CD4-positive, CD25-positive, alpha-beta regulatory T cell (primary cell): ENCODE measurements at regions not wholly inside any gene's neighbourhood (a gene's known extent, or its start where the extent isn't known, plus 50 kb on each side); places are given as distances from the start of the nearest gene placed in this dataset.

Source experiments
- ATAC-seq, 2 donors: fragments of 150-1000 bp; cut with Tn5 transposase; one replicate each; pipeline ENCODE4 v1.10.0; 2021; ENCODE audit warnings: low read depth in 2 of 2, moderate number of reproducible peaks in 2 of 2, moderate library complexity in 1 of 2
- DNase-seq, 3 donors: peaks; one replicate each; pipeline versions ENCODE4 v3.0.0 to v3.0.0-alpha.2; 2012 to 2022; ENCODE audit warnings: mixed read lengths in 1 of 3
- H3K27ac ChIP-seq: one replicate; pipeline ENCODE4 v1.7.0; 2013; ENCODE audit warnings: mild to moderate bottlenecking, low read length; ENCODE audit not compliant: insufficient read depth, poor library complexity, severe bottlenecking
- H3K27me3 ChIP-seq: one replicate; pipeline ENCODE4 v1.7.0; 2013; ENCODE audit warnings: low read length; ENCODE audit not compliant: control insufficient read depth, insufficient read depth
- H3K36me3 ChIP-seq: one replicate; pipeline ENCODE4 v1.7.0; 2013; ENCODE audit warnings: mild to moderate bottlenecking, low read length, moderate library complexity; ENCODE audit not compliant: control insufficient read depth, insufficient read depth
- H3K4me1 ChIP-seq: 2 replicates; pipeline ENCODE4 v1.7.0; 2013; ENCODE audit warnings: mild to moderate bottlenecking, low read length; ENCODE audit not compliant: insufficient read depth, control insufficient read depth, poor library complexity, severe bottlenecking
- H3K4me3 ChIP-seq: one replicate; pipeline ENCODE4 v1.7.0; 2013; ENCODE audit warnings: low read depth, mild to moderate bottlenecking, low read length, moderate library complexity
- H3K9me3 ChIP-seq, 2 experiments: 1 replicate in 1 of 2; 2 replicates in 1 of 2; pipeline ENCODE4 v1.7.0; 2013; ENCODE audit warnings: low read length in 2 of 2, mild to moderate bottlenecking in 1 of 2, moderate library complexity in 1 of 2; ENCODE audit not compliant: control insufficient read depth in 2 of 2
- H3K27ac Mint-ChIP-seq, 3 donors: one replicate each; pipeline ENCODE4 v1.8.0; 2020 to 2022; ENCODE audit warnings: mild to moderate bottlenecking in 3 of 3, mixed read lengths in 3 of 3, moderate library complexity in 2 of 3
- H3K27me3 Mint-ChIP-seq: one replicate; pipeline ENCODE4 v1.8.0; 2022; ENCODE audit warnings: mild to moderate bottlenecking, mixed read lengths
- H3K36me3 Mint-ChIP-seq: one replicate; pipeline ENCODE4 v1.8.0; 2020; ENCODE audit warnings: mixed read lengths
- H3K4me1 Mint-ChIP-seq, 4 donors: one replicate each; pipeline ENCODE4 v1.8.0; 2020 to 2022; ENCODE audit warnings: mixed read lengths in 4 of 4, mild to moderate bottlenecking in 1 of 4
- H3K4me3 Mint-ChIP-seq, 4 donors: one replicate each; pipeline ENCODE4 v1.8.0; 2020 to 2022; ENCODE audit warnings: mild to moderate bottlenecking in 4 of 4, mixed read lengths in 4 of 4, moderate library complexity in 3 of 4
- H3K9me3 Mint-ChIP-seq, 7 donors: one replicate each; pipeline ENCODE4 v1.8.0; 2020 to 2022; ENCODE audit warnings: mixed read lengths in 7 of 7, mild to moderate bottlenecking in 3 of 7, moderate library complexity in 2 of 7

DNA sequence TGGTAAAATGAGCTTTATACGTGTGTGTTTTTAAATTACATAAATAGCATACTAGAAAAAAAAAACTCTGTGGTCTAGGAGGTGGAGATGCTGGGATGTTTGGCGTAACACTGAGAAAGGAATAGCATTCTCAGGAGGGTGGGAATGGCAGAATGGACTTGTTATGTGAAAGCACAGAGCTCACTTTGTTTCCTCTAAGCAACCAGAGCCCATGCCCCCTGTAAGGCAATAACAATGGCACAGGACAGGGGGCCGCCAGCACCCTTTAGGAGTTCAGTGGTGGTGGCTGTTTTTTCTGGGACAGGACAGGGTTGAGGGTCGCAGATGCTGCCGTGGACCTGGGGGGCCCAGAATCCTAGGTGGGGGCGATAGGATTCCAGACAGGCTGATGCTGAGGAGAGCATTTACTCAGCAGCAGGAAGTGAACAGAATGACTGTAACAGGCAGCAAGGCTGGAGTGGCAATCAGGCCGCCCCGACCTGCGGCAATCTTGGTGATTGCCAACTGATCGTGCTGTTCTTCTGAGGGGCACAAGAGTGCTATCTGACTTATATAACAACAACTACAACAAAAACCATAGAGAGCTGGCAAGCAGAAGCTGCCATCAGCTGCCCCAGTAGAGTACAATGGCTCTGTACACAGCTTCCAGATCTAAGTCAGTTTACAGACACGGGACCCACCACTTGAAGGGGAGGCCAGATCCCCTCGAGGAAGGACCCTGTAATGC is 160.4 kb downstream of the UACA start:
- no peak overlapping the region for H3K4me3 Mint-ChIP-seq
- H3K36me3 Mint-ChIP-seq = no peaks in the 10 kb centered on the region
- Histone ChIP-seq H3K27me3 (no peaks in the 10 kb centered on the region), H3K36me3 (no peaks in the 10 kb centered on the region), H3K4me1 (no peaks in the 10 kb centered on the region), H3K9me3 (no peaks in the 10 kb centered on the region), H3K4me3 (no peak overlapping the region), H3K27ac (no peak overlapping the region)
- H3K4me1 Mint-ChIP-seq = no peaks in the 10 kb centered on the region
- H3K9me3 Mint-ChIP-seq = peaks cover 0 to 7% (median 2%) of the 10 kb centered on the region in 7 donors
- no peak for ATAC-seq
- peaks cover 4% of the 10 kb centered on the region for H3K27me3 Mint-ChIP-seq
- H3K27ac Mint-ChIP-seq = no peak overlapping the region
- no peak for DNase-seq

DNA sequence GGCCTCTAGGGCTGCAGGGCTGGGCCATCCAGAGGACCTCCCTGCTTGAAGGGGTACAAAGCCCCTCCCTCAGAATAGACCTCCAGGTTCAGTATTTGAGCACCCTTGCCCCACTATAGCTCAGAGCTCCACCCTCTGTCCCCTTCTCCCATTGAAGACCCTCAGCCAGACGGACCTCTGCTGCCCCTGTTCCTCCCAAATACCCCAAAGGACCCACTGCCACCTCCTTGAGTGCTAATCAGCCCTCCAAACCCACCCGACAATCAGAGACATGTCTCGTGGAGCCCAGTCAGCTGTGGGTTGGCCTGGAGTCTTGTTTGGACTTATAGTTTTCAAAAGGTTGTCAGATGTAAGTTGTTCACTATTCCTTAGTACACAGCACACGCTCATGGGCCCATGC is 161.1 kb downstream of the UACA start:
- Histone ChIP-seq H3K36me3 (no peaks in the 10 kb centered on the region), H3K4me1 (no peaks in the 10 kb centered on the region), H3K27me3 (no peaks in the 10 kb centered on the region), H3K4me3 (no peak overlapping the region), H3K27ac (no peak overlapping the region), H3K9me3 (no peaks in the 10 kb centered on the region)
- Mint-ChIP-seq H3K4me3 (no peak overlapping the region), H3K9me3 (peaks cover 0 to 7% (median 2%) of the 10 kb centered on the region in 7 donors), H3K4me1 (no peaks in the 10 kb centered on the region), H3K27me3 (no peaks in the 10 kb centered on the region), H3K36me3 (no peaks in the 10 kb centered on the region), H3K27ac (no peak overlapping the region)
- ATAC-seq (no peak), DNase-seq (no peak)

DNA sequence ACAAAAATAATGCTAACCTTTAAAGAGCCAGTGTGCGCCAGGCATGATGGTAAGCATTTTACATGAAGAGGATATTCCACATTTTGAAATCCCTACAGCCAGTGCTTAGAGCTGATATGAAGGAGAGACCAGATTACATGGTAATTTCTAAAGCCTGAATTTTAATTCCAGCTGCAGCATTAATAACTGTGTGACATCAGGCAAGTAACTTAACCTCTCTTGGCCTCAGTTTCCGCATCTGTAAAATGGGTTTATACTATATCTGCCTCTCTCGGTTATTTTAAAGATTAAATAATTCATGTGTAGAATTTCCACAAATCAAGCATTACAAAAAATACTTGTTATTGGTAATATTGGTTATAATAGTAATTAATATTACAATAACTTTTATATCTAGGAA is 165.4 kb downstream of the UACA start:
- Mint-ChIP-seq H3K4me3 (no peak overlapping the region), H3K36me3 (no peaks in the 10 kb centered on the region), H3K27me3 (peaks cover 11% of the 10 kb centered on the region), H3K9me3 (peaks cover 0 to 23% (median 10%) of the 10 kb centered on the region in 7 donors), H3K4me1 (no peaks in the 10 kb centered on the region), H3K27ac (no peak overlapping the region)
- Histone ChIP-seq H3K27me3 (peaks cover 5% of the 10 kb centered on the region), H3K36me3 (no peaks in the 10 kb centered on the region), H3K4me3 (no peak overlapping the region), H3K27ac (no peak overlapping the region), H3K4me1 (no peaks in the 10 kb centered on the region), H3K9me3 (peaks cover 0 to 10% of the 10 kb centered on the region in 2 experiments)
- no peak for DNase-seq
- no peak for ATAC-seq

DNA sequence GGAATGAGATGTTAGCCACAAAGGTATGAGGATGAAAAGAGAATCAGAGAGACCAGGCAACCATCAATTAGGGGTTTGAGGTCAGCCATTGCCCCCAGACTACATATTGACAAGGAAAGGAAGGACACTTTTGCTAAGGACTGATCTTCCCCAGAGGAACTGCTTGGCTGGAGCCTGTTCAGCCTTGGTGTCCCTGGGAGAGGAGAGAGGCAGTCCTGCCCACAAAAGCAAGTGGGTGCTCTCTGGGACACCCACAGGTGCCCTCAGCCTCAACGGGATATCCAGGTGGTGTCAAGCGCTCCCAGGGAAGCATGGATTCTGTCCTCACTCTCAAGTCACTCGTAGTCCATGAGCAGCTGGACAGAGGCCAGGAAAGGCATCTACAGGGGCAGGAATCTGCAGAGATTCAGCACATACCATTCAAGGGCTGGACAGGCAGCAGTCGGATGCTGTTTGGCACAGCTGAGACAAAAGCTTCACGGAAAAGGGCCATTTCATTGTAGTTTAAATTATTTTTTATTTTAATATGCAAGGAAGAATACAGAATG is 166.2 kb downstream of the UACA start:
- no peak overlapping the region for H3K4me3 ChIP-seq
- no peaks in the 10 kb centered on the region for H3K4me1 ChIP-seq
- Mint-ChIP-seq H3K4me3 (no peak overlapping the region), H3K27me3 (peaks cover 11% of the 10 kb centered on the region), H3K27ac (peak overlapping the region in 1 of 3 donors; percentile 18), H3K36me3 (no peaks in the 10 kb centered on the region), H3K9me3 (peaks cover 0 to 26% (median 10%) of the 10 kb centered on the region in 7 donors), H3K4me1 (no peaks in the 10 kb centered on the region)
- peaks cover 5% of the 10 kb centered on the region for H3K27me3 ChIP-seq
- ATAC-seq = no peak
- no peak for DNase-seq
- peaks cover 0 to 10% of the 10 kb centered on the region in 2 experiments for H3K9me3 ChIP-seq
- no peak overlapping the region for H3K27ac ChIP-seq
- no peaks in the 10 kb centered on the region for H3K36me3 ChIP-seq

DNA sequence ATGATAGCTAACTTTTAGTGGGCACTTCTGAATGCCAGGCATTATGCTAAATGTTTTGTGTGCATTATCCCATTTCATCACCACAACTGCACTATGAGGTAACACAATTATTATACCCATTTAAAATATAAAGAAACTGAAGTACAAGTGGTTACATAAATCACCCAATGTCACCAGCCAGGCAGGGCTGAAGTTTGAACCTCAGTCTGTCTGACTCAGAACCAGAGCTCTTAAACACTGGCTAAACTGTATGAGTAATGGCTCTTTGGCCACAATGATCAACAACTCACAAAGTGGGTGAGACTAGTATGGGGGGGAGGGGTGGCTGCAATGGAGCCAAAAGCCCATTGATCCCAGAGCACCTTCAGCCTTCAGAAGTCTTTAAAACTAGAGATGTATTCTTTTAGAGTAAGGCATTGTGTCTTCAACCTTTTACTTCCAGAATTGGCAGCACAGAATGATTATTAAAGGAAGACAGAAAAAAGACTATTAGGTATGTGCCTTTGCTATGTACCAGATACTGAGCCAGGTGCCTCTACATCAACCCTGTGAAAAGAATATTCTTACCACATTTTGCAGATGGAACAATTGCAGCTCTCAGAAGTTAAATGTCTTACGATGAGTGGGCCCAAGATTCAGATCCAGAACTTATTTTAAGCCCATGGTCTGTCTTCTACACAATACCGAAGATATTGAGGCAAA is 166.9 kb downstream of the UACA start:
- no peak overlapping the region for H3K4me3 ChIP-seq
- no peak for DNase-seq
- H3K4me1 ChIP-seq = no peaks in the 10 kb centered on the region
- H3K36me3 ChIP-seq = no peaks in the 10 kb centered on the region
- Mint-ChIP-seq H3K9me3 (peaks cover 0 to 26% (median 10%) of the 10 kb centered on the region in 7 donors), H3K36me3 (no peaks in the 10 kb centered on the region), H3K27me3 (peaks cover 11% of the 10 kb centered on the region), H3K27ac (peak overlapping the region in 1 of 3 donors; percentile 18), H3K4me1 (no peaks in the 10 kb centered on the region), H3K4me3 (no peak overlapping the region)
- peaks cover 5% of the 10 kb centered on the region for H3K27me3 ChIP-seq
- peaks cover 0 to 10% of the 10 kb centered on the region in 2 experiments for H3K9me3 ChIP-seq
- H3K27ac ChIP-seq = no peak overlapping the region
- ATAC-seq = no peak

DNA sequence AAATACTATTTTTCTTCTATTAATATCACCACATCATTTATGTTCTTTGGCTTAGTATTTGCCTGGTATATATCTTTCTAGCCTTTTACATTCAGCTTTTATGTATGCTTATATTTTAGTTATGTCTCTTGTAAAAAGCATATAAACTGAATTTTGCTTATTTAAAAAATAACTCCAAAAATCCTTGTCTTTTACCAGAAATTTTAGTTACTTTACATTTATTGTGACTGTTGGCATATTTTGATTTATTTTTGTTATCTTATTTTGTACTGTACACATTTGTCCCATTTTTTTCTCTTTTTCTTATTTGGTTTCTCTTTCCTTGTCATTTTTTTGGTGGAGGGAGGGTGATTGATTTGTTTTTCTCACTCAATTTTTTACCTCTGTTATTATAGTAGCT is 169.6 kb downstream of the UACA start:
- no peak for DNase-seq
- peaks cover 5% of the 10 kb centered on the region for H3K27me3 ChIP-seq
- H3K4me1 ChIP-seq = no peaks in the 10 kb centered on the region
- H3K36me3 ChIP-seq = no peaks in the 10 kb centered on the region
- peaks cover 0 to 10% of the 10 kb centered on the region in 2 experiments for H3K9me3 ChIP-seq
- Mint-ChIP-seq H3K4me1 (no peaks in the 10 kb centered on the region), H3K27ac (no peak overlapping the region), H3K4me3 (no peak overlapping the region), H3K27me3 (peaks cover 12% of the 10 kb centered on the region), H3K36me3 (no peaks in the 10 kb centered on the region), H3K9me3 (peaks cover 0 to 25% (median 11%) of the 10 kb centered on the region in 7 donors)
- no peak overlapping the region for H3K4me3 ChIP-seq
- no peak overlapping the region for H3K27ac ChIP-seq
- ATAC-seq = no peak

DNA sequence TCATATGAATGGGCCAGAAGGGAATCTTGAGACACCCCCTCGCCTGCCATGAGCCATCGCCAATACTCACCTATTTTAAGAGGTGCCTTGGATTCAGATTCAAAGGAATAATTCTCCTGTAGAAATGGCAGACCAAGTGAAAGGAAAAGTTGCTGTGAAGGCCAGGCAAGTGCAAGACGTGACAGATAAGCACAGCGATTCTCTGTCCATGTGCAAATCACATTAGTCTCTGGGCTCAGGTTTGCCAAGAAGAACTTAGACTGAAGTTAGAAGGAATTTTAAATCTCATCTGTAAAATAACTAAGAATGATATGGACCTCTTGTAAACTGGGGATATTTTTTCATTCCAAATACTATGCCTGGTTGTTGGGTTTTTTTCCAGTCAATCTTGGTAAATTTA is 173.6 kb downstream of the UACA start:
- Mint-ChIP-seq H3K9me3 (peaks cover 0 to 15% (median 6%) of the 10 kb centered on the region in 7 donors), H3K36me3 (no peaks in the 10 kb centered on the region), H3K4me1 (peaks cover 0 to 15% (median 0%) of the 10 kb centered on the region in 4 donors), H3K4me3 (no peak overlapping the region), H3K27ac (no peak overlapping the region), H3K27me3 (peaks cover 24% of the 10 kb centered on the region)
- ATAC-seq (no peak), DNase-seq (no peak)
- no peak overlapping the region for H3K4me3 ChIP-seq
- H3K27me3 ChIP-seq = no peaks in the 10 kb centered on the region
- no peaks in the 10 kb centered on the region for H3K36me3 ChIP-seq
- H3K27ac ChIP-seq = no peak overlapping the region
- H3K9me3 ChIP-seq = peaks cover 0 to 5% of the 10 kb centered on the region in 2 experiments
- H3K4me1 ChIP-seq = no peaks in the 10 kb centered on the region
